Endothelial cell of umbilical vein (primary cell): ENCODE measurements at regions not wholly inside any gene's neighbourhood (a gene's known extent, or its start where the extent isn't known, plus 50 kb on each side); places are given as distances from the start of the nearest gene placed in this dataset.

Experiments used
- BruUV-seq: library from RNA; stranded (reverse); fragments of 400-500 nt; replicated peaks from 2 replicates; lab custom pipeline; 2021; lab: Mats Ljungman, UMichigan
- CTCF ChIA-PET: fragments of 300-600, 350-600 bp; sonication (Branson Sonifier 250); formaldehyde crosslinking; loops from one replicate; lab custom pipeline; 2021; ENCODE audit warnings: antibody characterized with exemption, inconsistent platforms; lab: Charles Lee
- POLR2A ChIA-PET: fragments of 300-600, 350-600 bp; sonication (Branson Sonifier 250); formaldehyde crosslinking; loops from one replicate; lab custom pipeline; 2021; ENCODE audit warnings: antibody characterized with exemption, inconsistent platforms; lab: Charles Lee
- DNase-seq: peaks from one replicate; pipeline ENCODE4 v3.0.0-alpha.2; 2011; ENCODE audit warnings: low read depth, low spot score
- FAIRE-seq: peaks from 2 replicates; lab custom pipeline; 2011; peaks lifted over from hg19 to GRCh38; lab: Jason Lieb, UNC
- H2AFZ ChIP-seq: 2 replicates; pipeline ENCODE4 v1.6.0; 2012; ENCODE audit warnings: low read depth, low read length, control low read depth, inconsistent platforms
- H3K27ac ChIP-seq: 2 replicates; pipeline ENCODE4 v1.5.1; 2011; ENCODE audit warnings: low read depth, mild to moderate bottlenecking, control low read depth, low read length, moderate library complexity; ENCODE audit not compliant: insufficient read depth
- H3K27me3 ChIP-seq, 2 experiments: 2 replicates each; pipeline versions ENCODE4 v1.6.0 to v1.6.1; 2011; ENCODE audit warnings: low read length in 2 of 2, mixed read lengths in 1 of 2; ENCODE audit not compliant: control insufficient read depth in 2 of 2, insufficient read depth in 2 of 2
- H3K36me3 ChIP-seq, 2 experiments: 2 replicates in 1 of 2; 3 replicates in 1 of 2; pipeline ENCODE4 v1.5.1; 2011; ENCODE audit warnings: low read length in 2 of 2, mild to moderate bottlenecking in 1 of 2, moderate library complexity in 1 of 2; ENCODE audit not compliant: control insufficient read depth in 2 of 2, insufficient read depth in 2 of 2; ENCODE audit errors: extremely low read depth in 1 of 2
- H3K4me1 ChIP-seq: 3 replicates; pipeline ENCODE4 v1.5.1; 2011; ENCODE audit warnings: mild to moderate bottlenecking, low read length; ENCODE audit not compliant: control insufficient read depth, insufficient read depth; ENCODE audit errors: extremely low read depth
- H3K4me2 ChIP-seq: 2 replicates; pipeline ENCODE4 v1.6.1; 2011; ENCODE audit warnings: low read length, control low read depth, mixed read lengths; ENCODE audit not compliant: insufficient read depth
- H3K4me3 ChIP-seq, 3 experiments: fragments of 200-600 bp in 1 of 3; sonication (generic), shearing (Covaris generic) in 1 of 3; replicated peaks in 1 of 3; 2 replicates each; pipeline ENCODE4 v1.5.1; 2011 to 2016; ENCODE audit warnings: control low read depth in 3 of 3, low read length in 3 of 3, mild to moderate bottlenecking in 2 of 3, inconsistent platforms in 1 of 3, low read depth in 1 of 3, moderate library complexity in 1 of 3; ENCODE audit not compliant: insufficient read depth in 1 of 3
- H3K79me2 ChIP-seq: 2 replicates; pipeline ENCODE4 v1.6.0; 2012; ENCODE audit warnings: low read length, inconsistent platforms; ENCODE audit not compliant: control insufficient read depth, insufficient read depth
- H3K9ac ChIP-seq: replicated peaks from 2 replicates; pipeline ENCODE3; 2011; ENCODE audit warnings: low read length, control low read depth; ENCODE audit not compliant: insufficient read depth; ENCODE audit errors: extremely low read depth
- H3K9me1 ChIP-seq: replicated peaks from 3 replicates; pipeline ENCODE4 v1.6.0; 2011; ENCODE audit warnings: mild to moderate bottlenecking, low read length; ENCODE audit not compliant: control insufficient read depth, insufficient read depth; ENCODE audit errors: extremely low read depth
- H3K9me3 ChIP-seq: replicated peaks from 2 replicates; pipeline ENCODE4 v1.5.1; 2012; ENCODE audit warnings: low read length, inconsistent platforms; ENCODE audit not compliant: control insufficient read depth, insufficient read depth
- H4K20me1 ChIP-seq: replicated peaks from 2 replicates; pipeline ENCODE3; 2011; ENCODE audit warnings: mild to moderate bottlenecking, low read length; ENCODE audit not compliant: control insufficient read depth, insufficient read depth; ENCODE audit errors: extremely low read depth
- CTCF ChIP-seq, 2 donors: IDR thresholded peaks; 1 replicate in 1 of 2; 2 replicates in 1 of 2; pipeline ENCODE4 v1.5.1; 2011; ENCODE audit warnings: low read length in 2 of 2, mild to moderate bottlenecking in 2 of 2, moderate library complexity in 2 of 2, control low read depth in 1 of 2, inconsistent platforms in 1 of 2, low read depth in 1 of 2; ENCODE audit not compliant: insufficient read depth in 1 of 2; ENCODE audit errors: extremely low read depth in 1 of 2
- EZH2 ChIP-seq: IDR thresholded peaks from 2 replicates; pipeline ENCODE4 v1.6.1; 2012; ENCODE audit warnings: borderline replicate concordance, low read depth, mild to moderate bottlenecking, moderate library complexity, low read length, inconsistent platforms; ENCODE audit not compliant: severe bottlenecking
- FOS ChIP-seq: IDR thresholded peaks from 2 replicates; pipeline ENCODE4 v1.6.1; 2011; ENCODE audit warnings: mild to moderate bottlenecking, low read length, moderate library complexity, borderline replicate concordance; ENCODE audit not compliant: insufficient read depth
- GATA2 ChIP-seq: IDR thresholded peaks from 2 replicates; pipeline ENCODE4 v1.7.0; 2011; ENCODE audit warnings: low read depth, mild to moderate bottlenecking, moderate library complexity, mixed read lengths, low read length; ENCODE audit not compliant: insufficient read length, insufficient read depth
- JUN ChIP-seq: IDR thresholded peaks from 2 replicates; pipeline ENCODE4 v1.6.1; 2011; ENCODE audit warnings: borderline replicate concordance, low read depth; ENCODE audit not compliant: insufficient read length, insufficient read depth
- MAX ChIP-seq: IDR thresholded peaks from 2 replicates; pipeline ENCODE4 v1.6.1; 2011; ENCODE audit not compliant: insufficient read depth, insufficient read length
- MYC ChIP-seq: IDR thresholded peaks from one replicate; pipeline ENCODE4 v1.6.1; 2011; ENCODE audit warnings: mild to moderate bottlenecking, low read depth, low read length
- POLR2A ChIP-seq: IDR thresholded peaks from 2 replicates; pipeline ENCODE4 v1.6.1; 2012; ENCODE audit warnings: low read depth, mild to moderate bottlenecking, control low read depth, low read length
- POLR2AphosphoS5 ChIP-seq: IDR thresholded peaks from 2 replicates; pipeline ENCODE4 v1.6.1; 2012; ENCODE audit warnings: low read depth, mild to moderate bottlenecking, control low read depth, low read length, moderate library complexity; ENCODE audit not compliant: insufficient read depth
- dilution Hi-C: fragments of 300-500 bp; cut with MboI; formaldehyde crosslinking; loops from one replicate; pipeline ENCODE4 v1.15.0; 2019; ENCODE audit warnings: low sequenced_read_pairs; ENCODE audit not compliant: extremely low pct_ligation_motif_present
- intact Hi-C: fragments of 100-400 bp; cut with micrococcal nuclease; formaldehyde crosslinking; loops from one replicate; pipeline ENCODE4 v1.10.0; 2022

GRCh38 chr2:181241366-181241765 lies 215.8 kb upstream of the ITGA4 start:
- H3K9me1 ChIP-seq: no peaks in the 10 kb centered on the region
- no peak overlapping the region for H3K9ac ChIP-seq
- ChIA-PET POLR2A (no interaction called here), CTCF (no interaction called here)
- H3K9me3 ChIP-seq: no peaks in the 10 kb centered on the region
- no peaks in the 10 kb centered on the region for H3K36me3 ChIP-seq
- H3K4me1 ChIP-seq: no peaks in the 10 kb centered on the region
- no peak overlapping the region for H3K27ac ChIP-seq
- no peak for TF ChIP-seq POLR2AphosphoS5
- TF ChIP-seq GATA2: no peak
- no peak for TF ChIP-seq EZH2
- TF ChIP-seq CTCF (IDR thresholded peaks at IDR 0.05; ENCODE audit: extremely low read depth in 1 of 2, insufficient read depth in 1 of 2, low read depth in 1 of 2, low read length in 2 of 2): no peak
- no peak for TF ChIP-seq JUN
- no peak for TF ChIP-seq FOS
- no peak for TF ChIP-seq MYC
- TF ChIP-seq POLR2A: no peak
- TF ChIP-seq MAX: no peak
- no peaks in the 10 kb centered on the region for H3K27me3 ChIP-seq
- BruUV-seq: no TSS peak
- dilution Hi-C loops (no loop called here), intact Hi-C loops (no loop called here)
- H3K4me2 ChIP-seq: no peak overlapping the region
- FAIRE-seq: no peak
- no peak for DNase-seq
- no peaks in the 10 kb centered on the region for H4K20me1 ChIP-seq
- no peak overlapping the region for H3K4me3 ChIP-seq
- no peak overlapping the region for H2AFZ ChIP-seq
- no peaks in the 10 kb centered on the region for H3K79me2 ChIP-seq
